ENCODE measurements at regions not wholly inside any gene's neighbourhood (a gene's known extent, or its start where the extent isn't known, plus 50 kb on each side); places are given as distances from the start of the nearest gene placed in this dataset.

GRCh38 chr10:79002336-79002735 is 66.4 kb upstream of the ZMIZ1 start:
- no peak for DNase-seq (ENCODE audit: low spot score)
- no peak for TF ChIP-seq CTCF (IDR thresholded peaks at IDR 0.05; ENCODE audit: unreplicated experiment)
- no peak overlapping the region for H3K27ac Mint-ChIP-seq (ENCODE audit: unreplicated experiment)
- H3K4me1 Mint-ChIP-seq (ENCODE audit: unreplicated experiment): peaks cover 18% of the 10 kb centered on the region
- no peaks in the 10 kb centered on the region for H3K9me3 Mint-ChIP-seq (ENCODE audit: unreplicated experiment)
- H3K4me3 Mint-ChIP-seq (ENCODE audit: unreplicated experiment): no peak overlapping the region
- peaks cover 3% of the 10 kb centered on the region for H3K27me3 Mint-ChIP-seq (ENCODE audit: unreplicated experiment)
- H3K36me3 Mint-ChIP-seq (ENCODE audit: low read depth, unreplicated experiment): peaks cover 3% of the 10 kb centered on the region

GRCh38 chr10:79003183-79004100 is 65.3 kb upstream of the ZMIZ1 start:
- Mint-ChIP-seq H3K36me3 (ENCODE audit: low read depth, unreplicated experiment) (peaks cover 3% of the 10 kb centered on the region), H3K9me3 (ENCODE audit: unreplicated experiment) (no peaks in the 10 kb centered on the region), H3K4me1 (ENCODE audit: unreplicated experiment) (peaks cover 19% of the 10 kb centered on the region), H3K27ac (ENCODE audit: unreplicated experiment) (no peak overlapping the region), H3K27me3 (ENCODE audit: unreplicated experiment) (peaks cover 6% of the 10 kb centered on the region), H3K4me3 (ENCODE audit: unreplicated experiment) (no peak overlapping the region)
- no peak for DNase-seq (ENCODE audit: low spot score)
- no peak for TF ChIP-seq CTCF (IDR thresholded peaks at IDR 0.05; ENCODE audit: unreplicated experiment)

- DNase-seq (ENCODE audit: low spot score): no peak
- Mint-ChIP-seq H3K36me3 (ENCODE audit: low read depth, unreplicated experiment) (peaks cover 3% of the 10 kb centered on the region), H3K27ac (ENCODE audit: unreplicated experiment) (no peak overlapping the region), H3K27me3 (ENCODE audit: unreplicated experiment) (peaks cover 10% of the 10 kb centered on the region), H3K4me3 (ENCODE audit: unreplicated experiment) (no peak overlapping the region), H3K4me1 (ENCODE audit: unreplicated experiment) (peaks cover 22% of the 10 kb centered on the region), H3K9me3 (ENCODE audit: unreplicated experiment) (no peaks in the 10 kb centered on the region)
- TF ChIP-seq CTCF (IDR thresholded peaks at IDR 0.05; ENCODE audit: unreplicated experiment): no peak
These were observed 64.5 kb upstream of the ZMIZ1 start for GRCh38 chr10:79004311-79004710.

- peaks cover under 1% of the 10 kb centered on the region for H3K36me3 Mint-ChIP-seq (ENCODE audit: low read depth, unreplicated experiment)
- peaks cover 27% of the 10 kb centered on the region for H3K4me1 Mint-ChIP-seq (ENCODE audit: unreplicated experiment)
These were observed 63.5 kb upstream of the ZMIZ1 start for GRCh38 chr10:79005126-79005810.

More at GRCh38 chr10:79005126-79005810, 63.5 kb upstream of the ZMIZ1 start:
- no peak for DNase-seq (ENCODE audit: low spot score)
- TF ChIP-seq CTCF (IDR thresholded peaks at IDR 0.05; ENCODE audit: unreplicated experiment): no peak
- Mint-ChIP-seq H3K9me3 (ENCODE audit: unreplicated experiment) (no peaks in the 10 kb centered on the region), H3K27me3 (ENCODE audit: unreplicated experiment) (peaks cover 10% of the 10 kb centered on the region), H3K4me3 (ENCODE audit: unreplicated experiment) (no peak overlapping the region), H3K27ac (ENCODE audit: unreplicated experiment) (no peak overlapping the region)
